ENCODE measurements at regions not wholly inside any gene's neighbourhood (a gene's known extent, or its start where the extent isn't known, plus 50 kb on each side); places are given as distances from the start of the nearest gene placed in this dataset.
"Not testable (repeated sequence)": the region's sequence is repeated elsewhere in the genome, so short reads cannot be mapped to it uniquely, and the experiment has no call there.

GRCh38 chr20:46785958-46786357 lies 76.5 kb downstream of the SLC2A10 start:
- no peak overlapping the region for H3K4me2 ChIP-seq
- H3K4me1 ChIP-seq = peaks cover 2% of the 10 kb centered on the region
- TF ChIP-seq CTCF (IDR thresholded peaks at IDR 0.05) = no peak
- TF ChIP-seq EZH2 (IDR thresholded peaks at IDR 0.05) = no peak
- TF ChIP-seq EZH2phosphoT487 (IDR thresholded peaks at IDR 0.05) = no peak
- no peak overlapping the region for H2AFZ ChIP-seq (replicated peaks)
- Mint-ChIP-seq H3K9me3 (no peaks in the 10 kb centered on the region), H3K36me3 (no peaks in the 10 kb centered on the region), H3K27me3 (ENCODE audit: insufficient read depth, low read depth) (no peaks in the 10 kb centered on the region), H3K27ac (no peak overlapping the region), H3K4me3 (no peak overlapping the region), H3K4me1 (no peaks in the 10 kb centered on the region)
- H3K79me2 ChIP-seq (ENCODE audit: low read depth) = no peaks in the 10 kb centered on the region
- H3K9me3 ChIP-seq (ENCODE audit: low read depth) = no peaks in the 10 kb centered on the region
- H3K9ac ChIP-seq = no peak overlapping the region
- H3K36me3 ChIP-seq = no peaks in the 10 kb centered on the region
- no peak overlapping the region for H3K4me3 ChIP-seq
- DNase-seq (ENCODE audit: low spot score) = no peak
- no peaks in the 10 kb centered on the region for H4K20me1 ChIP-seq (ENCODE audit: low read depth)
- H3K27ac ChIP-seq = no peak overlapping the region
- H3F3A ChIP-seq (ENCODE audit: low read depth) = no peaks in the 10 kb centered on the region
- H3K27me3 ChIP-seq = no peaks in the 10 kb centered on the region

GRCh38 chr20:46786566-46786965 lies 77.1 kb downstream of the SLC2A10 start:
- peaks cover 2% of the 10 kb centered on the region for H3K27me3 Mint-ChIP-seq (ENCODE audit: insufficient read depth, low read depth)
- no peak for DNase-seq (ENCODE audit: low spot score)
- no peaks in the 10 kb centered on the region for H3K9me3 Mint-ChIP-seq
- no peak overlapping the region for H3K4me3 Mint-ChIP-seq
- no peak overlapping the region for H3K9ac ChIP-seq
- no peaks in the 10 kb centered on the region for H3K36me3 Mint-ChIP-seq
- no peaks in the 10 kb centered on the region for H3K36me3 ChIP-seq
- H3K79me2 ChIP-seq (ENCODE audit: low read depth) = no peaks in the 10 kb centered on the region
- H3K4me1 Mint-ChIP-seq = no peaks in the 10 kb centered on the region
- no peak overlapping the region for H2AFZ ChIP-seq (replicated peaks)
- H3K27ac Mint-ChIP-seq = no peak overlapping the region
- H3F3A ChIP-seq (ENCODE audit: low read depth) = no peaks in the 10 kb centered on the region
- no peak overlapping the region for H3K27ac ChIP-seq
- no peaks in the 10 kb centered on the region for H4K20me1 ChIP-seq (ENCODE audit: low read depth)
- TF ChIP-seq EZH2 (IDR thresholded peaks at IDR 0.05) (no peak), EZH2phosphoT487 (IDR thresholded peaks at IDR 0.05) (no peak), CTCF (IDR thresholded peaks at IDR 0.05) (no peak)
- H3K4me1 ChIP-seq = peaks cover 2% of the 10 kb centered on the region
- no peak overlapping the region for H3K4me2 ChIP-seq
- no peak overlapping the region for H3K4me3 ChIP-seq
- no peaks in the 10 kb centered on the region for H3K9me3 ChIP-seq (ENCODE audit: low read depth)
- no peaks in the 10 kb centered on the region for H3K27me3 ChIP-seq

- TF ChIP-seq EZH2phosphoT487 (IDR thresholded peaks at IDR 0.05) = no peak
- no peak for TF ChIP-seq CTCF (IDR thresholded peaks at IDR 0.05)
- no peak for TF ChIP-seq EZH2 (IDR thresholded peaks at IDR 0.05)
- Mint-ChIP-seq H3K4me1 (no peaks in the 10 kb centered on the region), H3K27me3 (ENCODE audit: insufficient read depth, low read depth) (peaks cover 8% of the 10 kb centered on the region), H3K27ac (no peak overlapping the region), H3K36me3 (no peaks in the 10 kb centered on the region), H3K4me3 (no peak overlapping the region), H3K9me3 (no peaks in the 10 kb centered on the region)
- Histone ChIP-seq H3F3A (ENCODE audit: low read depth) (no peaks in the 10 kb centered on the region), H3K79me2 (ENCODE audit: low read depth) (no peaks in the 10 kb centered on the region), H3K4me2 (no peak overlapping the region), H3K9ac (no peak overlapping the region), H3K4me3 (no peak overlapping the region), H3K27ac (no peak overlapping the region), H4K20me1 (ENCODE audit: low read depth) (no peaks in the 10 kb centered on the region), H3K27me3 (no peaks in the 10 kb centered on the region), H2AFZ (replicated peaks) (no peak overlapping the region), H3K4me1 (peaks cover 2% of the 10 kb centered on the region), H3K36me3 (no peaks in the 10 kb centered on the region), H3K9me3 (ENCODE audit: low read depth) (no peaks in the 10 kb centered on the region)
- peak; percentile 26 for DNase-seq (ENCODE audit: low spot score)
Measured at GRCh38 chr20:46787991-46788762, 78.7 kb downstream of the SLC2A10 start.

- H3K4me1 ChIP-seq; H3K4me3 ChIP-seq; H3K27me3 ChIP-seq; H3K4me2 ChIP-seq; H2AFZ ChIP-seq (replicated peaks); H3K4me1 Mint-ChIP-seq; H3K4me3 Mint-ChIP-seq; H3K36me3 ChIP-seq; H3K9me3 ChIP-seq (ENCODE audit: low read depth); H3K36me3 Mint-ChIP-seq; H4K20me1 ChIP-seq (ENCODE audit: low read depth); H3K27me3 Mint-ChIP-seq (ENCODE audit: insufficient read depth, low read depth); H3K9me3 Mint-ChIP-seq; H3K79me2 ChIP-seq (ENCODE audit: low read depth); H3K9ac ChIP-seq; H3K27ac Mint-ChIP-seq; DNase-seq (ENCODE audit: low spot score); H3K27ac ChIP-seq; H3F3A ChIP-seq (ENCODE audit: low read depth): not testable (repeated sequence)
Measured at GRCh38 chr20:46788763-46789091, 79.3 kb downstream of the SLC2A10 start.

All from neural progenitor cell (in vitro differentiated cells).